Neural progenitor cell (in vitro differentiated cells): ENCODE measurements at regions not wholly inside any gene's neighbourhood (a gene's known extent, or its start where the extent isn't known, plus 50 kb on each side); places are given as distances from the start of the nearest gene placed in this dataset.

Experiments used
- CTCF ChIP-seq: fragments of 200-600 bp; sonication (generic); IDR thresholded peaks from 2 replicates; pipeline ENCODE4 v1.5.1; 2017; ENCODE audit warnings: antibody characterized with exemption, mild to moderate bottlenecking
- EZH2 ChIP-seq: fragments of 200-600 bp; sonication (generic); IDR thresholded peaks from 2 replicates; pipeline ENCODE4 v1.6.1; 2017; ENCODE audit warnings: antibody characterized with exemption, mild to moderate bottlenecking, moderate library complexity

- TF ChIP-seq CTCF (no peak), EZH2 (no peak)
Observed at GRCh38 chr3:179504371-179504770, 53.1 kb upstream of the GNB4 start.
